MM.1S (cell line): ENCODE measurements at regions not wholly inside any gene's neighbourhood (a gene's known extent, or its start where the extent isn't known, plus 50 kb on each side); places are given as distances from the start of the nearest gene placed in this dataset.

Source experiments
- CTCF ChIP-seq: fragments of 300-600 bp; sonication (generic); IDR thresholded peaks from 2 replicates; pipeline ENCODE4 v1.5.1; 2016; ENCODE audit warnings: antibody characterized with exemption, low read length, mixed read lengths
- EZH2phosphoT487 ChIP-seq: fragments of 300-600 bp; sonication (generic); IDR thresholded peaks from 2 replicates; pipeline ENCODE4 v1.6.1; 2018; ENCODE audit warnings: antibody characterized with exemption, low read length

GRCh38 chr7:125830743-125831142 lies 901.1 kb upstream of the POT1 start:
- TF ChIP-seq CTCF = no peak
- TF ChIP-seq EZH2phosphoT487 = no peak
